AG10803 (cell line): ENCODE measurements at regions not wholly inside any gene's neighbourhood (a gene's known extent, or its start where the extent isn't known, plus 50 kb on each side); places are given as distances from the start of the nearest gene placed in this dataset.

Experiments used
- DNase-seq: peaks from one replicate; pipeline ENCODE4 v3.0.0; 2010; ENCODE audit warnings: low read depth
- H3K4me3 ChIP-seq: 2 replicates; pipeline ENCODE4 v1.5.1; 2011; ENCODE audit warnings: mild to moderate bottlenecking, low read length, control low read depth
- TF ChIP-seq, protein P1 (sequence below): conservative IDR thresholded peaks from 2 replicates; pipeline ENCODE4 v1.5.1; 2011; ENCODE audit warnings: mild to moderate bottlenecking, low read length, control low read depth, inconsistent platforms

DNA sequence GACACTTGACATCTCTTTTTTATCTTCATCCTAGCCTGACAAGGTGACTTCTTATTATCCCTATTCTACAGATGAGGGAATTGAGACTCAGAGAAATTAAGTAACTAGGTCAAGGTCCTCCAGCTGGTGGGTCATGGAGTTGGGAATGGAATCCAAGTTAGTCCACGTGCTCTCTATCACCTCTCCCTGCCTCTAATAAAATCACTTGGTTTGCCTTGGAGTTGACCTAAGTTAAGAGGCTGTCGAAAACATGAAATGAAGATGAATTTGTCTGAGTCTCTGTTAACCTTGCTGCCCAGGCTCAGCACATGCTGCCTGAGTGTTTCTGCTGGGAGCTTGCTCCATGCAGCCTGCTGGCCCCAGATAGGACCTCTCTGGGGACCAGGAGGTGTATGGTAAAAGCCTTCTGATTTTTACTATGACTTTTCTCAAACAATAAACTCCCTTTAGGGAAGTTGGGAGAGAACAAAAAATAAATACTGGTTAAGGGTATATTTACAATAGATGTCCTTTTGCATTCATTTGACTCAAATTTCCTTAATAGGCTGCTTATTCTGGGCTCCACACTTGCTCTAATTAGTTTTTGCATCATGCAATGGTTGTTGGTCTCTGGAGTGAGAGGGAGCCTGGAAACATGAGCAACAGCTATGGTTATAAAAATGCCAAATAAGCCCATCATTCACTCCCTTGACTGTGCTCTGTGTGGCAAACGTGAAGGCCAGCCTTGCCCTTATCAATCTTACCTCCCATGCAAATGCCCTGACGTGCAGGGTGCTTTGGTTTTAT is 61.6 kb upstream of the DHX15 start:
- TF ChIP-seq, protein P1, sequence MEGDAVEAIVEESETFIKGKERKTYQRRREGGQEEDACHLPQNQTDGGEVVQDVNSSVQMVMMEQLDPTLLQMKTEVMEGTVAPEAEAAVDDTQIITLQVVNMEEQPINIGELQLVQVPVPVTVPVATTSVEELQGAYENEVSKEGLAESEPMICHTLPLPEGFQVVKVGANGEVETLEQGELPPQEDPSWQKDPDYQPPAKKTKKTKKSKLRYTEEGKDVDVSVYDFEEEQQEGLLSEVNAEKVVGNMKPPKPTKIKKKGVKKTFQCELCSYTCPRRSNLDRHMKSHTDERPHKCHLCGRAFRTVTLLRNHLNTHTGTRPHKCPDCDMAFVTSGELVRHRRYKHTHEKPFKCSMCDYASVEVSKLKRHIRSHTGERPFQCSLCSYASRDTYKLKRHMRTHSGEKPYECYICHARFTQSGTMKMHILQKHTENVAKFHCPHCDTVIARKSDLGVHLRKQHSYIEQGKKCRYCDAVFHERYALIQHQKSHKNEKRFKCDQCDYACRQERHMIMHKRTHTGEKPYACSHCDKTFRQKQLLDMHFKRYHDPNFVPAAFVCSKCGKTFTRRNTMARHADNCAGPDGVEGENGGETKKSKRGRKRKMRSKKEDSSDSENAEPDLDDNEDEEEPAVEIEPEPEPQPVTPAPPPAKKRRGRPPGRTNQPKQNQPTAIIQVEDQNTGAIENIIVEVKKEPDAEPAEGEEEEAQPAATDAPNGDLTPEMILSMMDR: no peak
- DNase-seq: no peak
- no peak overlapping the region for H3K4me3 ChIP-seq

DNA sequence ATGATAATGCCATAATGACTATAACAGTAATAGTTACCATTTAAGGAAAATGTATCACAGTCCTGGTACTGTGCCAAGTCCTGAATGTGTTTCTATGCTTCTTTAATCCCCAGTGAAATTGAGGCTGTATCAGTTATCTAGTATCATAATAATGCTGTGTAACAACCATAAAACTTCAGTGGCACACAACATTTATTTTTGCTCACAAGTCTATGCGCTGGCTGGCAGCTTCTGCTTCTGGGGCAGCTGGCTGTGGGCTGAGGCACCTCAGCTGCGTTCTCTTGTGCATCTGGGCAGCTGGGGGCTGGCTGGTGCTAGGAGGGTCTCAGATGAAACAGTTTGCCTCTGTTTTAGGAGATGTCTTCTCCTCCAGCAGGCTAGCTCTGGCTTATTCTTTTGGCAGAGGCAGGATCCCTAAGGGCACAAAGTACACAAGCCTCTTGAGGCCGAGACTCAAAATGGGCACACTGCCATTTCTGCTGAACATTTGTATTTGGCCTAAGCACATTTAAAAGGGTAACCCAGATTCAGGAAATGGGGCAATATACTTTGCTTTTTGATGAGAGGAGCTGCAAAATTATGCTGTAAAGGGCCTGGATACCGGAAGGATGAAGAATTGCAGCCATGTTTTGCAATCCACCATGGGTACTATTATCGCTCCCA is 62.6 kb upstream of the DHX15 start:
- no peak overlapping the region for H3K4me3 ChIP-seq
- TF ChIP-seq, protein P1: no peak
- no peak for DNase-seq

DNA sequence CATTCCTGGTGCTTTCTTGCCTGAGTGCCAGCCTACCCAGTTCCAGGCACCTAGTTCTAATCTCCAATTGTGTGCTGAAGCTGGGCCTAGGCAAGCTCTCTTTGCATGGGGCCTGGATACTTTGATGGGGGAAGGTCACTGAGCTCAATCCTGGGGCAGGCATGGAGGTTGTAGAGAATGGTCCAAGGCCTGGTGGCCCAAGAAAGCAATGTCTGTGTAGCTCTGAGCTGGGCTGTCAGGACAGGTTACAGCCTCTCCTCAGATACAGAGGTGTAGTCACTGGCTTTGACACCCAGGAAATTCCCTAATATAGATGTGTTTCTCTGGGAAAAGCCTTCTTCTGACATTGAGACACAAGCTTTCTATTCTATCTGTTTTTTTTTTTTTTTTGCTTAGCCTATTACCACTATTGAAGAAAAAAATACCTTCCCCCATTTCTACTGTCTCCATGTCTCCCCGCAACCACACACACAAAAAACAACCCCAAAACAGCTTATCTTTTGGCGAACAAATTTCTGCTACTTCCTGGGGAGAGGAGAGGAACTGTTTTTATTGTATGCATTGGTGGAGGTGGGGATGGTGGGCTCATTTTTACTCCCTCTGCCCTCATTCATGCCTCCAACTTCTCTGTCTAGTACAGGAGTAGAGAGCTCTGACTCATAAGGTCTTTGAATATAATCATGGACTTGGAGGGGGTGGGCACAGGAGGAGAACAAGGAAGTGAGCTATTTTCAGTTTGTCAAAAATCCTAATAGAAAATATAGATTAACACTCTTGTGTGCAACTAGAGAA is 66.7 kb upstream of the DHX15 start:
- no peak for DNase-seq
- no peak overlapping the region for H3K4me3 ChIP-seq
- TF ChIP-seq, protein P1: no peak

DNA sequence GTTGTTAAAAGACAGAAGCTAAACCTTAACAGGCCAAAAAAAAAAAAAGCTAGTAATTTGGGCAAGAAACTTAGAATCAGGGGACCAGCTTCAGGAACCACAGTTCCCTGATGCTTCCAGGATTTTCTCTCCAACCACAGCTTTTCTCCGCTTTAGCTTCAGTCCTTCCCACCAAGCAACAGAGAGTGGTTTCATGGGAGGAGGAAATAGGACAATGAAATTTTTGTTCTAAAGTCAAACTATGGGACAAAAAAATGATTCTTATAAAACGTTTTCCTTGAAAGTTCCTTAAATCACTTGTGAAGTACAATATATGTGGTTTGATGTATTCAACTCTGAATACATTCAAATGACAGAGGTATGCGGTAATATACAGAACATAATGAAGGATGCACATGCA is 71.0 kb upstream of the DHX15 start:
- TF ChIP-seq, protein P1: no peak
- H3K4me3 ChIP-seq: no peak overlapping the region
- no peak for DNase-seq

DNA sequence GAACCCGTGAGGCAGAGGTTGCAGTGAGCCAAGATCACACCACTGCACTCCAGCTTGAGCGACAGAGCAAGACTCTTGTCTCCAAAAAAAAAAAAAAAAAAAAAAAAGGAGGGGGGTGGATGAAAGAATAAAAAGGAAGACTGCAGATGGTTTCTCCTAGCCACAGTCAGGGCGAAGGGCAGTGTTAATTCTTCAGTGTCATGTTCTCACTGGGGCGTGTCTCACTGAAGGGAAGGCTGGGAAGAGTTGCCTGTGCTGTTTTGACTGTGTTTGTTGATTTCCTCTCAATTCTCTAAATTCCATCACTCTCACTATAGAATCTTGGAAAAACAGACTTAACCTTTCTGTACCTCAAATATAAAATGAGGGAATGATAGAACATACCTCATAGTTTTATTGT is 71.6 kb upstream of the DHX15 start:
- no peak for DNase-seq
- TF ChIP-seq, protein P1: no peak
- H3K4me3 ChIP-seq: no peak overlapping the region

DNA sequence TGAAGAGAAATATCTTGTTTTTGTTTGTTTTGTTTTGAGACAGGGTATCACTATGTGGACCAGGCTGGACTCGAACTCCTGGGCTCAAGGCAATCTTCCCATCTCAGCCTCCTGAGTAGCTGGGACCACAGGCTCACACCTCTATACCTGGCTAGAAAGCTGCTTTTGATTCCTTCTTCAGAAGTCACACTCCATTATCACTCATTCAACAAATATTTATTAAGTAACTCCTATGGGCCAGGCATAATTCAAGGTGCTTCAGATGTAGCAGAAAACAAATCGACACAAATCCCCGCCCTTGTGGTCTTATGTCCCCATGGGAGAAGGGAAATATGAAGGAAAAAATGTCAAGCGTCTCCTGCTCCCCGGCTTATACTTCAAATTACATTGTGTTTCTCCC is 72.6 kb upstream of the DHX15 start:
- TF ChIP-seq, protein P1: no peak
- no peak for DNase-seq
- H3K4me3 ChIP-seq: no peak overlapping the region
